ENCODE measurements at regions not wholly inside any gene's neighbourhood (a gene's known extent, or its start where the extent isn't known, plus 50 kb on each side); places are given as distances from the start of the nearest gene placed in this dataset.

GRCh38 chr5:123245689-123246088, 156.6 kb downstream of the PRDM6 start:
- Histone ChIP-seq H3K4me1 (ENCODE audit: control insufficient read depth, insufficient read depth, low read length) (no peaks in the 10 kb centered on the region), H3K9me3 (ENCODE audit: control insufficient read depth, low read depth, low read length) (no peaks in the 10 kb centered on the region), H3K27me3 (ENCODE audit: control insufficient read depth, insufficient read depth, low read length) (no peaks in the 10 kb centered on the region), H3K36me3 (ENCODE audit: control insufficient read depth, insufficient read depth, low read length) (no peaks in the 10 kb centered on the region), H3K4me3 (ENCODE audit: low read length) (no peak overlapping the region), H3K27ac (ENCODE audit: low read length) (no peak overlapping the region)
- WGBS (ENCODE audit: insufficient coverage, low lambda C conversion rate), result no CpG with 5 or more reads among the region's 1 CpG
- no peak for DNase-seq

- Histone ChIP-seq H3K4me3 (ENCODE audit: low read length) (no peak overlapping the region), H3K27me3 (ENCODE audit: control insufficient read depth, insufficient read depth, low read length) (no peaks in the 10 kb centered on the region), H3K36me3 (ENCODE audit: control insufficient read depth, insufficient read depth, low read length) (no peaks in the 10 kb centered on the region), H3K4me1 (ENCODE audit: control insufficient read depth, insufficient read depth, low read length) (no peaks in the 10 kb centered on the region), H3K9me3 (ENCODE audit: control insufficient read depth, low read depth, low read length) (no peaks in the 10 kb centered on the region), H3K27ac (ENCODE audit: low read length) (no peak overlapping the region)
- no CpG with 5 or more reads among the region's 2 CpGs for WGBS (ENCODE audit: insufficient coverage, low lambda C conversion rate)
- no peak for DNase-seq
These were observed 155.4 kb downstream of the PRDM6 start for GRCh38 chr5:123244458-123244857.
